GM19397 (cell line): ENCODE measurements at regions not wholly inside any gene's neighbourhood (a gene's known extent, or its start where the extent isn't known, plus 50 kb on each side); places are given as distances from the start of the nearest gene placed in this dataset.
"Not testable (repeated sequence)": the region's sequence is repeated elsewhere in the genome, so short reads cannot be mapped to it uniquely, and the experiment has no call there.

Source experiments
- ATAC-seq: cut with Tn5 transposase; IDR thresholded peaks from one replicate; pipeline ENCODE4 v1.9.1; 2021; ENCODE audit warnings: mild to moderate bottlenecking, moderate library complexity; ENCODE audit not compliant: unreplicated experiment

DNA sequence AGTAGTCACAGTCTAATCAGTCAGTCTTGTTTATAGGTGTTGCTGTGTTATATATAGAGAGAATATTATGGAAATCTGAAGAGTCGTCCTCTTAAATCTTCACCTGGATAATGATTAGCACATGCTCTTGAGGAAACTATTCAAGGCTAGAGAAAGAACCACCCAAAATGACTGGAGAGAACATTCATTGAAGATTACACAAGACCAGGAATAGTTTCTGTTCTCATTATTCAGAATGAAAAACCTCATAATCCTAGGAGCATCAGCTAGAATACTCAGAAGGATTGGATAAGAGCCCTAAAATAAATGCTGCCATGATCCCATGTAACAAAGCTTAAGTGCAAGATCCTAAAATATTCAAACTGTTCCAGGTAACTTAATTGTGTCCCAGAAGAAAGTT, 278.2 kb upstream of the PREP start:
- no peak for ATAC-seq

GRCh38 chr6:105680131-105680530, 277.2 kb upstream of the PREP start:
- ATAC-seq = no peak

DNA sequence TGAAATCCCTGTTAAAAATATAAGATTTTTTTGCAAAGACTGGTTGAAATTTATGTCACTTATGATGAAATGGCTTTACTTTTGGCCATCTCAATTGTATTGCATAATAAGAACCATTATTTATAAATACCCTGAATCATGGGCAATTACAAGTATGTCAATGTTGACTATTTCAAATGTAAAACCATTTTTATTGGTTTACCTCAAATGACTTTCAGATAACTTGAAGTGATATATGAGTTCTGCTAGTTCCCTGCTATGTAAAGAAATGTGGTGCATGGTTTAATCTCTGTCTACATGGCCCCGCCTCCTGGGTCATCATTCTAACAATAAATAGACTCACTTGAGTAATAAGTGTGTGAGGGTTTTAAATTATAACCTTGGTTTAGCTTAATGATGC, 275.6 kb upstream of the PREP start:
- no peak for ATAC-seq

DNA sequence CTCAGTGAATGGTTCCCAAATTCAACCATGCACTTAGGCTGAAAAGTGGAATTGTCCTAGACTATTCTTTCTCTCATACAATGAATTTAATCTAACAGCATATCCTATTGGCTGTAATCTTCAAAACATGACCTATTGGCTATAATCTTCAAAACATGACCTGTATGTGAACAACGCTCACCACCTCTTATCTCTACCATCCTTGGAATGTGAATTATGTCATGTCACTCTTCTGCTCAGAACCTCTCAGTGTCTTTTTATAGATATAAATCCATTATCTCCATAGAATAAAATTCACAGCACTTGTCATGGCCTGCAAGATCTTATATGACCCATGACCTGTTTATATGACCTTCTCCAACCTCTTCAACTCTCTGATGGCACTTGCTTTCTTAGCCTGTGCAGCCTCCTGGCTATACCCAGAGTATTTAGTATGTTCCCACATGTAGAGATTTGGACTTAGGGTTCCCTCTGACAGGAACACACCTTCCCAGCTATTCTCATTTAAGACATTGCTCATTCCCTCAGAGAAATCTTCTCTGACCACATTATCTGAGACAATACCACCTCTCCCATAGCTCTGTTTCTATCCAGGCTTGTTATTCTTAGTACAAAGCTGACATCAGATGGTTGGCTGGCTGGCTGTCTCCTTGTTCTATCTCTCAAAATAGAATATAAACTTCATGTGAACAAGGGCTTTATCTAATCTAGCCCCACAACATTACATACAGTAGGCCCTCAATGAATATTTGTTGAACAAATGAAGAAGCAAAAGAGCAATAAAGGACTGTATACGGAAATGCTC, 275.0 kb upstream of the PREP start:
- no peak for ATAC-seq

GRCh38 chr6:105676857-105677256, 274.0 kb upstream of the PREP start:
- ATAC-seq = no peak

- ATAC-seq = no peak
These were observed 273.0 kb upstream of the PREP start for GRCh38 chr6:105675715-105676397.

DNA sequence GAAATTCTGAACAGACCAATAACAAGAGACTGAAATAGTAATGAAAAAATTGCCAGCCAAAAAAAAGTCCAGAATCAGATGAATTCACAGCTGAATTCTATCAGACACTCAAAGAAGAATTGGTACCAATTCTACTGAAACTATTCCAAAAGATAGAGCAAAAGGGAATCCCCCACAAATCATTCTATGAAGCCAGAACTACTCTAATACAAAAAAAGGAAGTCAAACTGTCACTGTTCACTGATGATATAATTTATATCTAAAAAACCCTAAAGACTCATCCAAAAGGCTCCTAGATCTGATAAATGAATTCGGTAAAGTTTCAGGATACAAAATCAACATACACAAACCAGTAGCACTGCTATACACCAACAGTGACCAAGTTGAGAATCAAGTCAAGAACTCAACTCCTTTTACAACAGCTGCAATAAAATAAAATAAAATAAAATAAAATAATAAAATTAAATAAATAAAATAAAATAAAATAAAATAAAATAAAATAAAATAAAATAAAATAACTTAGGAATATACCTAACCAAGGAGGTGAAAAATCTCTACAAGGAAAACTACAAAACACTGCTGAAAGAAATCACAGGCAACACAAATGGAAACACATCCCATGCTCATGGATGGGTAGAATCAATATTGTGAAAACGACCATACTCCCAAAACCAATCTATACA, 270.1 kb upstream of the PREP start:
- not testable (repeated sequence) for ATAC-seq

GRCh38 chr6:105669232-105669631, 266.4 kb upstream of the PREP start:
- no peak for ATAC-seq

DNA sequence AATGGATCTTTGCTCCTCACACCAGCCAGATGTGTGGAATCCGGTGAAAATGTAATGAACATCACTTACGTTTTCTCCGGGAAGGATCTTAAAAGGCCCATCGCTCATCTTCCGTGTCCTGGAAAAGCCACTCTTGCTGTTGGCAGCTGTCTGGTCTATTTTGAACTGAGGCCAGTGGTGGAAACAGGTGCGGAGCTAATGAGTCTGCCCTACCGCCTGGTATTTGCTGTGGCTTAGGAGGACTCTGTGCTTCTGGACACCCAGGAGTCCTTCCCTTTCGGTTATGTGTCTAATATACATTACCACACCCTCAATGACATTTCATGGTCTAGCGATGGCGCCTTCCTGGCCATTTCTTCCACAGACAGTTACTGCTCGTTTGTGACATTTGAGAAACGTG, 264.2 kb upstream of the PREP start:
- no peak for ATAC-seq

DNA sequence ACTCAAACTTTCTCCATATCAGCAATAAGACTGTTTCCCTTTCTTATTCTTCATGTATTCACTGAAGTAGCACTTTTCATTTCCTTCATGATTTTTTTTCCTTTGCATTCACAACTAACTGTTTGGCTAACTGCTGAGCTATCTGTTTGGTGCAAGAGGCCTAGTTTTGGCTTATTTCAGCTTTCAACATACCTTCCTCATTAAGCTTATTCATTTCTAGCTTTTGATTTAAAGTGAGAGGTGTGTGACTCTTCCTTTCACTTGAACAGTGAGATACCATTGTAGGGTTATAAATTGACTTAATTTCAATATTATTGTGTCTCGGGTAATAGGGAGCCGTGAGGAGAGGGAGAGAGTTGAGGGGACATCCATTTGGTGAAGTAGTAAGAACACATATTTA, 262.0 kb upstream of the PREP start:
- ATAC-seq = no peak

DNA sequence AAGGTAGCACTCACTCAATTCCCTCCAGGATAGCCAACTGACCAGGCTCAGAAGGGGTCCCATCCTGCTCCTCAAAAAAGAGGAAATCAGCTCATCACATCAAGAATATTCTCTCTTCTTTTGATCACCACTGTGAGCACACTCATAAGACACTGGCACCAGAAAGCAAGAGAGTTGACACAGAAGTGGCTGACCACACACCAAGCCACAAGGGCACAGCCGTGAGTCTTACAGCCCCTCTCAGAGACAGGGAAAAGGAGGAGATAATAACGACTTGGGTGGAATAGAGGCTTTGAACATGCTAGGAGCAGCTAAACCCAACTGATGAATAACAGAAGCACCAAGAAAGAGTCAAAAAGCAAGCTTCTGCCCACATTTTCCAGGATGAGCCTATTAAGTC, 249.1 kb upstream of the PREP start:
- no peak for ATAC-seq

- ATAC-seq = no peak
These were observed 247.5 kb upstream of the PREP start for GRCh38 chr6:105650347-105650746.

GRCh38 chr6:105649192-105649591, 246.3 kb upstream of the PREP start:
- ATAC-seq = no peak

DNA sequence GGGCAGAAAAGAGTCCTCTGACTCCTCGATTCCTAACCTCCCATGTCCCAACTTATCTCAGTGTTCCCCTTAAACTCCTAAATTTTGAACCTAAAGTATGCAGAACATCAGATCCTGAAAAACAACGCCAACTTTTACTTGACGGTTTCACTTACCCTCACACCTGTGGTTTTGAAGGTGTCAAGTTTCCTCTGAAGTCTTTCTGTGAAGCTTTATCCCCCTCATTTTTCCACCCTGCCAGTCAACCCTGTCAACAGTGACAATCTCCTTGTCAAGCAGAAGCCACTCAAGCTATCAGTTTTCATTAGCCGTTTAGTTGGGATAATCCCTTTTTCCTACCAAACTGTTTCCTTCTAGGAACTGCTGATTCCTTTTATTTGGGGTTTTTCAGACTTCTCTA, 245.4 kb upstream of the PREP start:
- no peak for ATAC-seq

DNA sequence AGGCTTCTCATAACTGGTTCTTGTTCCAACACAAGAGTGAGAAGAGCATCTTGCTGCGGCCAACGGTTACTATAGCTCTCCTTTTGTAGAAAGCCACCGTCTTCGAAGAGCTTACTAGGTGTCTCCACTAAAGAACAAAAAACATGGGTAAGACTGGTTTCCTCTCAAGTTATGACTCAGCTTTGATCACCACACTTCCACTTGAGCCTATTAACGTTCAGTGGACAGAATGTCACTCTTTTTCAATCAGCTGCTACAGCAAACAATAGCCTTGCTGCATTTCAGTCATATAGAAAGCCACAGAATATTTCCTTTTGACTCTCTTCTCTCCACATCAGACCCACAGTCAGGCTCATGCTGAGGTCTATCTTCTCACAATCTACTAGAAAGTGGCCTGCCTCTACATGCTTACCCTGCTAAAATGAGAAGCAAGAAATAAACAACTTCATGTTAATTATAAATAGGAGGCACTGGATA, 243.5 kb upstream of the PREP start:
- ATAC-seq = peak; percentile 81

DNA sequence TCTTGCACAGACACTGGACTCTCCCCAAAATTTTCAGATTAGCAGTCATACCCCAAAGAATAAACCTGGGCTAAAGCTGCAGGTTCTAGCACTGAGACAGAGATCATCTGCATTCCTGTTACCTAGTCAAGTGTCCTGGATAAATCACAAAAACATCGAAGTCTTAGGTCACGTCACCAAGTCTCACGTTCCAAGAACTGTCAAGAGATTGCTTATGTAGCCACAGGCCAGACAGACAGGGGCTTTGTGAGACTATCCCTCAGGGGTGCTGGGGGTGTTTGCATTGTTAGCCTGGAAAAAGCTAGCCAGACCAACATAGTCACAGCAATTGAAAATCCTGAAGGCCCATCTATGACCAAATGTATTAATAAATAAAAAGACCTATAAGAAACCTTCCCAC, 243.1 kb upstream of the PREP start:
- no peak for ATAC-seq

- no peak for ATAC-seq
These were observed 242.3 kb upstream of the PREP start for GRCh38 chr6:105645156-105645555.

GRCh38 chr6:105644691-105645090, 241.8 kb upstream of the PREP start:
- ATAC-seq = no peak

DNA sequence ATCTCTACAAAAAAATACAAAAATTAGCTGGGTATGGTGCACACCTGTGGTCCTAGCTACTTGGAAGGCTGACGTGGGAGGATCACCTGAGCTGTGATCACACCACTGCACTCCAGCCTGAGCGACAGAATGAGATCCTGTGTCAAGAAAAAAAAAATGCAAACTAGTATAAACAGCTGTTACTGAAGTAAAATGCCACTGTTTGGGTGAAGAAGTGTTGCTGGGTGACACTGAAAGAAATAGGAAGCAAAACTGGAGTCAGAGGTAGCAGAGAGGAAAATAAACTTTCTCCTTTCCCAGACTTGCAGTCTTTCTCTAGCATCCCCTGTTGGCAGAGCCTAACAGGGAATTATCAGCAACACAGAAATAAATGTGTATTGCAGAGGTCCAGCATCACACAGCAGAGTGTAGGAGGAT, 241.2 kb upstream of the PREP start:
- no peak for ATAC-seq

- ATAC-seq = no peak
These were observed 239.8 kb upstream of the PREP start for GRCh38 chr6:105642708-105643107.

DNA sequence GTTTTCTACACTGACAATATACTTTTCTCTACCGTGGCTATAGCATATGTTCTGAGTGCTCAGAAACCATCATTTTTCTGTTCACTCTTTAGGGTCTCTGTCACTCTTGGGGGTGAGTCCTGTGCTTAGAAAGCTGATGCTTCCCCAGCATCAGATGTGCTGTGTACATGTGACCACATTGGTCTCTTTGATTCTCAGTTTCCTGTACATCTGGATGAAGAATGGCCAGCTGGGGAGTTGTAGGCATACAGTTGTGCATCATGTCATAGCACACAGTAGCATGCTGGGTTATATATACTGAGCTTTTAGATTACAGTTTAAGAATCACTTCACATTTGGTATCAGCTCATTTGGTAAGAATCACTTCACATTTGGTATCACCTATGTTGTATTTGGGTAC, 238.6 kb upstream of the PREP start:
- no peak for ATAC-seq

DNA sequence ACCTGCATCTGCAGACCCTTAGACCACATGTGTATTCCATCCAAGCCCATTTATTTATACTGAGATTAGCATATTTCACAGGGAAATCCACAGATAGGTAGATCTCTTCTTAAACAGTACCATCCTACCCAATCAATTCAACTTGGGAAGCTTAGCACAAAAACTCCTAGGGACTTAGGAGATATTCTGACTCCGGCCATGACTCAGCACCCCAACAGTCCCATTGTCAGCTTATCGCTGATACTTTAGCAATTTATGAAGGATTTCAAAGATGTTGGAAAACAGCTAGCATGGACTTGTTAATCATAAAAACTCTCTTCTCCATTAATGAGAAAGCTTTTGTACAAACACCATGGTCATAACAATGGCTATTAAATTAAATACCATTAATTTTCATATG, 236.2 kb upstream of the PREP start:
- no peak for ATAC-seq
